HepG2 (cell line): ENCODE measurements at regions not wholly inside any gene's neighbourhood (a gene's known extent, or its start where the extent isn't known, plus 50 kb on each side); places are given as distances from the start of the nearest gene placed in this dataset.

Experiments
- DNMT3B ChIP-seq: conservative IDR thresholded peaks from 2 replicates; pipeline ENCODE4 v1.6.1; 2016; ENCODE audit warnings: missing biosample characterization, control low read depth
- EP300 ChIP-seq, 3 experiments: sonication (generic) in 1 of 3; formaldehyde crosslinking in 1 of 3; IDR thresholded peaks; 2 replicates each; pipeline versions ENCODE4 v1.5.1 to v1.6.1; 2011 to 2020; ENCODE audit warnings: low read depth in 2 of 3, low read length in 2 of 3, borderline replicate concordance in 1 of 3, improper control_type of control experiment in 1 of 3, mild to moderate bottlenecking in 1 of 3, missing genetic modification reagents in 1 of 3, moderate library complexity in 1 of 3
- FOXJ3 ChIP-seq: sonication (generic); formaldehyde crosslinking; IDR thresholded peaks from 2 replicates; pipeline ENCODE4 v1.4.0; 2020; ENCODE audit warnings: missing genetic modification reagents, mild to moderate bottlenecking, borderline replicate concordance
- POLR2AphosphoS5 ChIP-seq: IDR thresholded peaks from 2 replicates; pipeline ENCODE4 v1.6.1; 2012; ENCODE audit warnings: low read depth, low read length
- SP1 ChIP-seq, 2 experiments: fragments of 450-650 bp in 1 of 2; sonication (generic) in 1 of 2; formaldehyde crosslinking in 1 of 2; IDR thresholded peaks; 2 replicates each; pipeline versions ENCODE4 v1.4.0 to v1.6.1; 2016 to 2020; ENCODE audit warnings: missing genetic modification reagents in 1 of 2
- SRF ChIP-seq: IDR thresholded peaks from 2 replicates; pipeline ENCODE4 v1.6.1; 2011; ENCODE audit warnings: mild to moderate bottlenecking, low read depth, low read length, moderate library complexity
- ZFX ChIP-seq: sonication (generic); formaldehyde crosslinking; IDR thresholded peaks from 2 replicates; pipeline ENCODE4 v1.4.0; 2020; ENCODE audit warnings: mild to moderate bottlenecking, low read depth, missing genetic modification reagents, moderate library complexity
- ZZZ3 ChIP-seq: sonication (generic); formaldehyde crosslinking; IDR thresholded peaks from 2 replicates; pipeline ENCODE4 v1.4.0; 2020; ENCODE audit warnings: missing genetic modification reagents, mild to moderate bottlenecking, borderline replicate concordance
- TF ChIP-seq, protein P1 (sequence below): IDR thresholded peaks from 2 replicates; pipeline ENCODE4 v1.6.1; 2012; ENCODE audit warnings: inconsistent platforms
- TF ChIP-seq, protein P2 (sequence below): sonication (generic); formaldehyde crosslinking; IDR thresholded peaks from 2 replicates; pipeline ENCODE4 v1.5.0; 2020; ENCODE audit warnings: mild to moderate bottlenecking, missing genetic modification reagents, moderate library complexity

DNA sequence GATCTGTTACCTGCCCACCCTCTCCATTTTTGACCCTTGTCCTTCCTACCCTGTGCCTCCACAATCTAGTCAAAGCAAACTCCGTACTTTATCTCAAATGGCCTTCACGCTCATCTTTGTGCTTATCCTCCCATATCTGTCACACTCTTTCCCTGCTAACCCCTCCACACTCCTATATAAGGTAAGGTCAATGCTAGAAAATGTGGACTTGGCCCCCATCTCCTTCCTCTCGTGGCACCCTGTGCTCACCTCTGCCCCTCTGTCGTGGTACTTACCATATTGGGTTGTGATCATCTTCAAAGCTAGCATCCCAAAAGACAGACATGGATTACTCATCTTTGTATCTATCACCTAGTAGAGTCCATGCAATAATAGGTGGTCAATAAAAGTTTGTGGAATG lies 127.6 kb upstream of the FOXQ1 start:
- TF ChIP-seq POLR2AphosphoS5 (no peak), EP300 (IDR thresholded peaks at IDR 0.05; ENCODE audit: low read depth in 2 of 2, low read length in 2 of 2) (no peak), EP300 (CRISPR knock-in tag; IDR thresholded peaks at IDR 0.05; ENCODE audit: borderline replicate concordance) (no peak), DNMT3B (no peak), ZZZ3 (CRISPR knock-in tag) (no peak), ZFX (CRISPR knock-in tag) (no peak), FOXJ3 (CRISPR knock-in tag) (no peak), SRF (peak; percentile 80), SP1 (IDR thresholded peaks at IDR 0.05) (no peak), SP1 (CRISPR knock-in tag; IDR thresholded peaks at IDR 0.05) (no peak)
- TF ChIP-seq, protein P1, sequence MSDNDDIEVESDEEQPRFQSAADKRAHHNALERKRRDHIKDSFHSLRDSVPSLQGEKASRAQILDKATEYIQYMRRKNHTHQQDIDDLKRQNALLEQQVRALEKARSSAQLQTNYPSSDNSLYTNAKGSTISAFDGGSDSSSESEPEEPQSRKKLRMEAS: no peak
- TF ChIP-seq, protein P2, sequence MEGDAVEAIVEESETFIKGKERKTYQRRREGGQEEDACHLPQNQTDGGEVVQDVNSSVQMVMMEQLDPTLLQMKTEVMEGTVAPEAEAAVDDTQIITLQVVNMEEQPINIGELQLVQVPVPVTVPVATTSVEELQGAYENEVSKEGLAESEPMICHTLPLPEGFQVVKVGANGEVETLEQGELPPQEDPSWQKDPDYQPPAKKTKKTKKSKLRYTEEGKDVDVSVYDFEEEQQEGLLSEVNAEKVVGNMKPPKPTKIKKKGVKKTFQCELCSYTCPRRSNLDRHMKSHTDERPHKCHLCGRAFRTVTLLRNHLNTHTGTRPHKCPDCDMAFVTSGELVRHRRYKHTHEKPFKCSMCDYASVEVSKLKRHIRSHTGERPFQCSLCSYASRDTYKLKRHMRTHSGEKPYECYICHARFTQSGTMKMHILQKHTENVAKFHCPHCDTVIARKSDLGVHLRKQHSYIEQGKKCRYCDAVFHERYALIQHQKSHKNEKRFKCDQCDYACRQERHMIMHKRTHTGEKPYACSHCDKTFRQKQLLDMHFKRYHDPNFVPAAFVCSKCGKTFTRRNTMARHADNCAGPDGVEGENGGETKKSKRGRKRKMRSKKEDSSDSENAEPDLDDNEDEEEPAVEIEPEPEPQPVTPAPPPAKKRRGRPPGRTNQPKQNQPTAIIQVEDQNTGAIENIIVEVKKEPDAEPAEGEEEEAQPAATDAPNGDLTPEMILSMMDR (CRISPR knock-in tag): no peak
